Ureter (tissue), 1 donor: ENCODE measurements at regions not wholly inside any gene's neighbourhood (a gene's known extent, or its start where the extent isn't known, plus 50 kb on each side); places are given as distances from the start of the nearest gene placed in this dataset.
A peak's percentile ranks its signal among the peaks of the same experiment; 100 is the strongest.
"Not testable (repeated sequence)": the region's sequence is repeated elsewhere in the genome, so short reads cannot be mapped to it uniquely, and the experiment has no call there.

Source experiments
- DNase-seq: peaks from one replicate; pipeline ENCODE4 v3.0.0-alpha.2; 2020; ENCODE audit warnings: low spot score
- donor health status: DM: yes; HTN: yes; CAD: no.

GRCh38 chr4:18105030-18106011 is 83.8 kb upstream of the LCORL start:
- DNase-seq, result no peak

GRCh38 chr4:18103876-18104605 is 82.5 kb upstream of the LCORL start:
- no peak for DNase-seq

GRCh38 chr4:18100657-18101056 is 79.1 kb upstream of the LCORL start:
- DNase-seq, result no peak

GRCh38 chr4:18090447-18090846 is 68.9 kb upstream of the LCORL start:
- not testable (repeated sequence) for DNase-seq

- DNase-seq, result no peak
Observed at GRCh38 chr4:18082236-18082635, 60.7 kb upstream of the LCORL start.

- DNase-seq, result no peak
Observed at GRCh38 chr4:18081708-18082107, 60.2 kb upstream of the LCORL start.

GRCh38 chr4:18077808-18078207 is 56.3 kb upstream of the LCORL start:
- DNase-seq, result no peak

- DNase-seq, result peak; percentile 43
Observed at GRCh38 chr4:18075823-18076433, 54.4 kb upstream of the LCORL start.

GRCh38 chr4:18071894-18072293 is 50.3 kb upstream of the LCORL start:
- DNase-seq, result no peak
